ENCODE measurements at regions not wholly inside any gene's neighbourhood (a gene's known extent, or its start where the extent isn't known, plus 50 kb on each side); places are given as distances from the start of the nearest gene placed in this dataset.

DNA sequence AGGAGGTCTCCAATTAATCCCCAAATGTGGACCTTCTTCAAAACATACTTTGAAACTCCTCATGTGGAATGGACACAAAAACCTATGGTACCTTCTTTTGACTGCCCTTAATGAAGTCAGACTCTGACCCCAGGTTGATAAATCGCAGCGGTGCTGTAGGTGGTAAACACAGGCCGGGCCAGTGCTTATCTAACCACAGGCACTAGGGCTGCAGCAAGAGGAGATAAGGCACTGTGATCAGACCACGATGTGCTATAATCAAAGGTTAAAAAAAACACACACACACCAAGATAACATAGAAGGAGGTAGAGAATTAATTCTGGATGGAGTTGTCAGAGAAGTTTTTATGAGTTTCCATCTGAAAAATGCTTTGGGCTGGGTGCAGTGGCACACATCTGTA is 52.3 kb upstream of the SIPA1L2 start:
- TF ChIP-seq, protein P1, sequence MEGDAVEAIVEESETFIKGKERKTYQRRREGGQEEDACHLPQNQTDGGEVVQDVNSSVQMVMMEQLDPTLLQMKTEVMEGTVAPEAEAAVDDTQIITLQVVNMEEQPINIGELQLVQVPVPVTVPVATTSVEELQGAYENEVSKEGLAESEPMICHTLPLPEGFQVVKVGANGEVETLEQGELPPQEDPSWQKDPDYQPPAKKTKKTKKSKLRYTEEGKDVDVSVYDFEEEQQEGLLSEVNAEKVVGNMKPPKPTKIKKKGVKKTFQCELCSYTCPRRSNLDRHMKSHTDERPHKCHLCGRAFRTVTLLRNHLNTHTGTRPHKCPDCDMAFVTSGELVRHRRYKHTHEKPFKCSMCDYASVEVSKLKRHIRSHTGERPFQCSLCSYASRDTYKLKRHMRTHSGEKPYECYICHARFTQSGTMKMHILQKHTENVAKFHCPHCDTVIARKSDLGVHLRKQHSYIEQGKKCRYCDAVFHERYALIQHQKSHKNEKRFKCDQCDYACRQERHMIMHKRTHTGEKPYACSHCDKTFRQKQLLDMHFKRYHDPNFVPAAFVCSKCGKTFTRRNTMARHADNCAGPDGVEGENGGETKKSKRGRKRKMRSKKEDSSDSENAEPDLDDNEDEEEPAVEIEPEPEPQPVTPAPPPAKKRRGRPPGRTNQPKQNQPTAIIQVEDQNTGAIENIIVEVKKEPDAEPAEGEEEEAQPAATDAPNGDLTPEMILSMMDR (IDR thresholded peaks at IDR 0.05; ENCODE audit: control extremely low read depth, extremely low read depth): no peak
- peaks cover 0 to 1% (median 0%) of the 10 kb centered on the region in 4 donors for H3K9me3 ChIP-seq (ENCODE audit: control insufficient read depth in 4 of 4, insufficient read depth in 3 of 4, low read length in 3 of 4)
- ATAC-seq (ENCODE audit: insufficient read depth, low FRiP score) (peak; percentile 14), DNase-seq (no peak)
- H3K4me1 ChIP-seq (ENCODE audit: control insufficient read depth in 5 of 5, insufficient read depth in 5 of 5, low read length in 5 of 5): peaks cover 0 to 8% (median 1%) of the 10 kb centered on the region in 5 donors
- no peaks in the 10 kb centered on the region for H3K27me3 ChIP-seq (ENCODE audit: control insufficient read depth in 3 of 3, insufficient read depth in 3 of 3, low read length in 2 of 3)
- H3K9ac ChIP-seq (ENCODE audit: insufficient read depth in 1 of 2, low read length in 2 of 2): no peak overlapping the region
- H3K4me3 ChIP-seq: no peak overlapping the region
- 53 to 55% methylated on average over 4 of the region's 4 CpGs for WGBS, 2 donors
- H3K27ac ChIP-seq (ENCODE audit: low read depth in 1 of 2, low read length in 1 of 2): no peak overlapping the region
- no peaks in the 10 kb centered on the region for H3K36me3 ChIP-seq (ENCODE audit: control insufficient read depth in 4 of 4, insufficient read depth in 4 of 4, low read length in 4 of 4)

DNA sequence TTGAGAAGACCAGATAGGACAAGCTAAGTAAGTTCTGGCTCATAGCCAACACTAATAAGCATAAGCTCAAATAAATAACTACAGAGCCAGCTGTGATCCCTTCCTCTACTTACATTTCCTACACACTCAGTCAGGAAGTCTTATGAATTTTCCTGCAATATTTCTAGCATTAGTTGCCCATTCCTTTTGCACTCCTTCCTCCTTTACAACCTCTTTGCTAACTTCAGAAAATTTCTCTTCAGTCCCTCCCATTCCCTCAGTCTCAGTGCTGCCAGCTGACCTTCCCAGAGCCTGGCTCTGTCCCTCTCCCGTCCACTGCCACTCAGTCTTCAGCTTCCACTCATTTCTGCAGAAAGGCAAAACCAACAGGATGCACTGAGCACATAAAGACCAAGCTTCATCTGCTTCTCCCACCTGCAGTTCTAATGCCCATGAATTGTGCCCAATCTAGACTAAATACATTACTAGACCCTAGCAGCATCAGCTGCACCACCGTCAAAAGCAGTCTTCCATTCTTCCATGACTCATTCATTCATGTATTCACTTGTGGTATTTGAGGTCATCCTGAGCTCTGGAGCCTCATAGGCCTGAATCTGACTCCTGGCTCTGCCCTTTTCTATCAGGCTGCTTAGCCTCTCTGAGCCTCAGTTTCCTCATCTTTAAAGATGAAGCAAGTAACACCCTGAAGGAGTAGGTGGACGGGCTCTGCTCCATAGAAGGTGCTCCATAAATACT is 54.6 kb upstream of the SIPA1L2 start:
- peaks cover 0 to 1% (median 0%) of the 10 kb centered on the region in 4 donors for H3K9me3 ChIP-seq (ENCODE audit: control insufficient read depth in 4 of 4, insufficient read depth in 3 of 4, low read length in 3 of 4)
- H3K9ac ChIP-seq (ENCODE audit: insufficient read depth in 1 of 2, low read length in 2 of 2): no peak overlapping the region
- DNase-seq (peak in 1 of 3 donors; percentile 29), ATAC-seq (ENCODE audit: insufficient read depth, low FRiP score) (no peak)
- H3K4me3 ChIP-seq: no peak overlapping the region
- H3K36me3 ChIP-seq (ENCODE audit: control insufficient read depth in 4 of 4, insufficient read depth in 4 of 4, low read length in 4 of 4): no peaks in the 10 kb centered on the region
- TF ChIP-seq, protein P1 (IDR thresholded peaks at IDR 0.05; ENCODE audit: control extremely low read depth, extremely low read depth): no peak
- H3K27ac ChIP-seq (ENCODE audit: low read depth in 1 of 2, low read length in 1 of 2): no peak overlapping the region
- WGBS, 2 donors: 83 to 85% methylated on average over 3 of the region's 3 CpGs
- peaks cover 0 to 8% (median 0%) of the 10 kb centered on the region in 5 donors for H3K4me1 ChIP-seq (ENCODE audit: control insufficient read depth in 5 of 5, insufficient read depth in 5 of 5, low read length in 5 of 5)
- H3K27me3 ChIP-seq (ENCODE audit: control insufficient read depth in 3 of 3, insufficient read depth in 3 of 3, low read length in 2 of 3): no peaks in the 10 kb centered on the region

DNA sequence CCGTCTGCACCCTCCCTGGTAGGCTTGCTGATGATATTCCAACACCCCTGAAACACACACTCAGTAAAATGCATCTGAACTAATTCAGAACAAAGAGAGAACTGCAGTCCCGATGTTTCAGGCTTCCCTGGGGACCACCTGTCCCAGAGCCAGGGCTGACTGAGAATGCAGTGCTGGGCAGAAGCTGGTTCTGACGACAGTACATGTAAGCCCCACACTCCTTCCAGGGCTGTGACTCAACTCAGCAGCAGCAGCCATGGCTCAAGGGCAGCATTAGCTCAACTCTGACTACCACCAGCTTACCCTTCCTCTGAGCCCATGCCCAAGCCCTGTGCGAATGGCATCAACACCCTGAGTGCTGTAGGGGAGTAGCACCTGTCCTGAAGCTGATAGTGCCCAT is 56.4 kb upstream of the SIPA1L2 start:
- Histone ChIP-seq H3K4me3 (no peak overlapping the region), H3K27me3 (ENCODE audit: control insufficient read depth in 3 of 3, insufficient read depth in 3 of 3, low read length in 2 of 3) (no peaks in the 10 kb centered on the region), H3K36me3 (ENCODE audit: control insufficient read depth in 4 of 4, insufficient read depth in 4 of 4, low read length in 4 of 4) (no peaks in the 10 kb centered on the region), H3K27ac (ENCODE audit: low read depth in 1 of 2, low read length in 1 of 2) (no peak overlapping the region), H3K9me3 (ENCODE audit: control insufficient read depth in 4 of 4, insufficient read depth in 3 of 4, low read length in 3 of 4) (no peaks in the 10 kb centered on the region), H3K9ac (ENCODE audit: insufficient read depth in 1 of 2, low read length in 2 of 2) (no peak overlapping the region), H3K4me1 (ENCODE audit: control insufficient read depth in 5 of 5, insufficient read depth in 5 of 5, low read length in 5 of 5) (peaks cover 0 to 8% (median 0%) of the 10 kb centered on the region in 5 donors)
- ATAC-seq (ENCODE audit: insufficient read depth, low FRiP score) (no peak), DNase-seq (no peak)
- TF ChIP-seq, protein P1 (IDR thresholded peaks at IDR 0.05; ENCODE audit: control extremely low read depth, extremely low read depth): no peak
- WGBS, 2 donors: 51 to 58% methylated on average over 4 of the region's 4 CpGs

Measured in lung (tissue), 11 donors.